NCI-H510A treated with DMSO at 0.1 percent for 48 hours (cell line): ENCODE measurements at regions not wholly inside any gene's neighbourhood (a gene's known extent, or its start where the extent isn't known, plus 50 kb on each side); places are given as distances from the start of the nearest gene placed in this dataset.

Experiments
- DNase-seq: peaks from one replicate; lab custom pipeline; 2025; lab: John Stamatoyannopoulos, UW

GRCh38 chr16:59173408-59173831 lies 439.3 kb upstream of the GOT2 start:
- no peak for DNase-seq

GRCh38 chr16:59170099-59170712 lies 436.1 kb upstream of the GOT2 start:
- no peak for DNase-seq

DNA sequence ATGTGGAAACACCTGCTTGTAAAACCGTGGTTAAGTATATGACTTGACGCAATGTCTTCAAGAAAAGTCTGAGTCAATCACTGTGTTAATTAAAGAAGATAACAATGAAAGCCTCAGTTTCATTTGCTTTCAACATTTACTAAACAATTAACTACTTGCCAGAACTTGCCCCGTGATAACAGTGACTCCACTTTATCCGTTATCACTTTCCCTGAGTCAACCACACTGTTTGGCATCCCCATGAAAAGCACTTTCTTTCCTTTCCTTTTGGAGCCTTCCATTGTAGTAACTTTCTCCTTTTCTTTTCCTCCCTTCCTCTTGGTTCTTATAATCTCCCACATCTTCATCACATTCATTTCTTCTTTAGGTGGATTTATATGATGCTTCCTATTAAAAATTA lies 435.1 kb upstream of the GOT2 start:
- no peak for DNase-seq

DNA sequence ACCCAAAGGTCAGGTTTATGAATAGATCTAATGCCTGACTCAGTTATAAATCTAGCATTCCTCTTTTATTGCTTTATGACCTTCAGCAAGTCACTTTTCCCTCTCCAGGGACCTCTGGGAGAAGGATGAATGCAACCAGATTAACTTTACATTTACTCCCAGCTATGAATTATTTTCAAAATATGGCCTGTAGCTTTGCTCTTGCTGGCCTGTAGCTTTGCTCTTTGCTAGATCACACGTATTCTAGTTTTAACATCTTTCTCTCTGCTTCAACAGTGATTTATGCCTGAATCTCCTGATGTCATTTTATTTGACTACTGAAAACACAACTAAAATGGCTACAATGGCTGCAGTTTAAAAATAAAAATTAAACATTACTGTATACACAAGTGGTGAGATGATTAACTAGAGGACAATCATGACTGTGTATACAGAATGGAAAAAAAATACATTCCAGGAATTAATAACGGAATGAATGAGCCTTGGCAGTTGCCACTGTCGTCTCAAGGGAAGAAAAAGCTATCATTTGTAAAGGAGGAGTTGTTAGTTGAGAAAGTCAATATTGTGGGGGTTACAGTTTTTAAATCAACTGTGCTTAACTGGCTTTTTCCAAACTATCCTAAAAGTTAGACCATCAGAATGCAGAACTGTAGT lies 434.5 kb upstream of the GOT2 start:
- DNase-seq, result no peak

GRCh38 chr16:59164461-59164860 lies 430.3 kb upstream of the GOT2 start:
- no peak for DNase-seq

- no peak for DNase-seq
Measured at GRCh38 chr16:59163371-59164055, 429.4 kb upstream of the GOT2 start.

DNA sequence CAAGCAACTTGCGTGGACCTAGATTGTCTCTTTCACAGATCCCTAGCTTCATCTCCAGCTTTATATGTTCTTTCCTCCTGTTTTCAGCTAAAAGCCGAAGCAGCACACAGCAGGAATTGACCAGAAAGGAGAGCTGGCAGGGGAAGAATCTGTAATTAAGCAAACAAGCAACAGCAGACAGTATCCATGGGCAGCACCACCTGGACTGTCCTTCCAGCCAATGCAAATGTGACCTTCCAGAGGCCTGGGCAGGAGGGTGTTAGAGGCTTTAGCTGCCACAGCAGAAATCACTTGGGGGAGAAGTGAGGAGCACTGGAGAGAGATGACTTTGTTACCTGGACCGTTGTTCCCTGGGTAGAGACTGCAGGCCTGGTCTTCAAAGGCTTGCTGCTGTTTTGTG lies 427.6 kb upstream of the GOT2 start:
- no peak for DNase-seq

DNA sequence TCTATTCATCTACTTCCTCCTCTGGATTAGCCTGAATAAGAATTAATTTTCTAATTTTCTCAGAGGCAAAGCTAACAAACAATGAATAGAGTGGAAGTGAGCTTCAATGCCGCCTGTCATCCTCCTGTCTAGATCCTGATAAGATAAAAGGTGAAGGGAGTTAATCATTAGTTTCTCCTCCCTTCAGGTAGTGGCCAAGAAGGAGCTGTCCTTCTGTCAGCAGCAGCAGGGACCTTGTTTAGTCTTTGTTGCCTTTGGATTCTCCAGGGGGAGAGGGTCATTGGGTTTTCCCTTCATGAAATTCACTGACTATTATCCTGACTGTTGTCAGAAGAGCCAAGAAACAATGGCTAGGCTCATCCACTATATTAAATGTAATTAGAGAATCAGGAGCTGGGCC lies 420.2 kb upstream of the GOT2 start:
- no peak for DNase-seq

- DNase-seq, result no peak
Measured at GRCh38 chr16:59148769-59149155, 414.6 kb upstream of the GOT2 start.

DNA sequence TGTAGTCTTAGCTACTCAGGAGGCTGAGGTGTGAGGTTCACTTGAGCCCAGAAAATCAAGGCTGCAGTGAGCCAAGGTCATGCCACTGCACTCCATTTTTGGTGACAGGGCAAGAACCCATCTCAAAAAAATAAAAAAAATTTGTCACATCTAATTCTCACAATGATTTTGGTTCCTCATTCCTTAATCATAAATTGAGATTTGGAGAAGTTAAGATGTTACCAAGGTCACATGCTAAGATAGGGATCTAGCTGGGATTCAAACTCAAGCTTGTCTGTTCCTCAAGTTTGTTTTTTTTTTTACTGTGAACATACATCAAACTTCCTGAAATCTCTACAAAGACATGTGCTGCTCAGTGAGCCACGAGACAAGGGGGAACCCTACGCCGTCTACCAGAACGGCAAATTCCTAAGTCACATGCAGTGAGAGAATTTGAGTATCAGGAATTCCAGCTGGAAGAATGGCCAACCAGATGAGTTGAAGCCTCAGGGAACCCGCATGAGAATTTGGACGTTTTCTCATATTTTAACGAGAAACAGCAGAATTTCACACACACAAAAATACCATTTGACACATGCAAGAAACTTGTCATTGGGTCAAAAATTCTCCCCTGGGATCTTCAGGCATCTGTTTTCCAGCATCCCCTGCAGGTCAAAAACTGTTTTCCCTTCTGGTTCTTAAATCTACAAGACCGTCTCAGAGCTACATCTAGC lies 414.1 kb upstream of the GOT2 start:
- DNase-seq, result no peak

- DNase-seq, result no peak
Measured at GRCh38 chr16:59146140-59146539, 412.0 kb upstream of the GOT2 start.

- DNase-seq, result no peak
Measured at GRCh38 chr16:59144841-59145240, 410.7 kb upstream of the GOT2 start.

- DNase-seq, result no peak
Measured at GRCh38 chr16:59144326-59144725, 410.2 kb upstream of the GOT2 start.

- no peak for DNase-seq
Measured at GRCh38 chr16:59126486-59126885, 392.4 kb upstream of the GOT2 start.

DNA sequence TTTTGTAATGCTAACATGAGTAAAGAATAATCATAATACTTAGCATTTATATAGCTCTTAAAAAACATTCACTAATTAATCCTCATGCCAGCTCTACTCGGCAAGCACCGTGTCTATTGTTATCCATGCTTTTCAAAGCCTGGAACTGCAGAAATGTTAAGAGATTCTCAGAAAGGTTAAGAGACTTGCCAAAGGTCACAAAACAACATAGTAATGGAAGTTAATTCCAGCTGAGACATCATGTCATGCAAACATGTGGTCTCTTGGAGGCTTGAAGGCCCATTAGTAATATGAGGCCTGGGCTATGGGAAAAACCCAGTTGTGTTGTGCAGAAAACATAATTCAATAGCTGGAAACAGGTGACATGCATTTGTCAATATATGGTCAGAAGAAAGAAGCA lies 389.9 kb upstream of the GOT2 start:
- no peak for DNase-seq

DNA sequence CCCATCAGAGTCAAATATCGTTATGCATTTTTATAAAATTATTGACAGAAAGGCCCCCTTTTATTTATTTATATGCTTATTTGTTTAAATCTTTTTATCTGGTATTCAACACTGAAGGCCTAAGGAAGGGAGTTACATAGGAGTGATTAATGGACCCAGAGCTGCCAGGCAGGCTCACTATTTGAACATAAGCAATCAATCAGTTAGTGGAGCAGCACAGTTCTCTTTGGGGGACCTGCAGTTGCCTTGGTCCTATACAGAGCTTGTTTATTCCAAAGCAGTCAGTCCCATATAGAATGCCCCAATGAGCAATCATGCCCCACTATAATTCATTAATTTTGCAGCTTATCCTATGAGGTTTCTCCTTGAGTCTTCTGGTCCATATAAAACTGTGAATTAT lies 389.4 kb upstream of the GOT2 start:
- no peak for DNase-seq

GRCh38 chr16:59122262-59122537 lies 388.1 kb upstream of the GOT2 start:
- DNase-seq, result no peak

DNA sequence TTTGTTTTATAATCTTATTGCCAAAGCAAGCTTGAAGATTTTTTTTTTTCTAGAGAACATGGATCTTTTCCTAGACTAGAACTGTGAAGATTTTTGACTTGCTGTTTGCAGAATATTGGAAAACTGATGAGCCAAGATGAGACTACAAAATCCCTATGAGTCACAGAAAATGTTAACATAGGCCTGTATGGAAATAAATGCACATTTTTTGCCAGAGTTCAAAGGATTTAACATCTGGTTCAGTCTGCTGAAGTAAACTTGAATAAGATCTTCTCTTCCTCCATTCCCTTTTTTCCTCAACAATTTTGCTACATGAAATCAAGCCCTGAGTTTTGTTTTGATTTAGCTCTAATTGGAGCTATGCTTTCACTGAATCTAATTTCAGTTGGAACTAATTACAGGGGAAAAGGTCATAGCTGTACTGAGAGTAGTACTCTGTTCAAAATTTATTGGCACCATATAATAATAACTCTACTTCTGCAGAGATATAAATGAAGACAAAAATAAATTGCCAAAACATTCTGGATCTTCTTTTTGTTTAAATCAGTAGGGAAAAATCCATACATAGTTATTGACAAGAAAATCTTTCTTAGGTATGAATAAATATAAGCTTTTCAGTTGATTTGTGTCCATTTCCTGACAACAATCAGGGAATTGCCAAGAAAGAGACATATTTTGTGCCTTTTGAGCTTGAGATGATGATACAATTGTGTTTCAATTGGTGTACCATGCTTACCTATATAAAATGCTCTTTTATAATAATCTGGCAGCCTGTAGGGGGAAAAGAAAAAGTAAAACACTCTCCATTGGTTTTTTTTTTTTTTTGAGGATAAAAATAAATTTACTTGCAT lies 387.5 kb upstream of the GOT2 start:
- DNase-seq, result no peak

DNA sequence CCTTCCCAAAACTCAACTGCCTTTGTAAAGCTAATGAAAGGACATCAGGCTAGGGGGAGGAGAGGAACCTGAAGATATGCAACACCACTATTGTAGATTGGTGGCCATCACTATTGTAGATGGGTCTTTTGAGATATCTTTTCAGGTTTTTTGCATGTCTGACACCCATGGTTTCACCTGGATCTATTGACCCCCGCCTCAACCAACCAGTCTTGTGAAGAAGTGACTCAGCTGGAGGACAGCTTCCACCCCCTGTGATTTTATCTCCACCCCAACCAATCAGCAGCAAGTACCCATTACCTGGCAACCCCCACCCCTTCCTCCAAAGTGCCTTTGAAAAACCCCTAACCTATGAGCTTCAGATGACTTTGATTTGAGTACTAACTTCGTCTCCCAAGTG lies 382.6 kb upstream of the GOT2 start:
- DNase-seq, result no peak

- DNase-seq, result no peak
Measured at GRCh38 chr16:59114790-59115189, 380.7 kb upstream of the GOT2 start.

GRCh38 chr16:59113004-59113670 lies 379.0 kb upstream of the GOT2 start:
- no peak for DNase-seq

DNA sequence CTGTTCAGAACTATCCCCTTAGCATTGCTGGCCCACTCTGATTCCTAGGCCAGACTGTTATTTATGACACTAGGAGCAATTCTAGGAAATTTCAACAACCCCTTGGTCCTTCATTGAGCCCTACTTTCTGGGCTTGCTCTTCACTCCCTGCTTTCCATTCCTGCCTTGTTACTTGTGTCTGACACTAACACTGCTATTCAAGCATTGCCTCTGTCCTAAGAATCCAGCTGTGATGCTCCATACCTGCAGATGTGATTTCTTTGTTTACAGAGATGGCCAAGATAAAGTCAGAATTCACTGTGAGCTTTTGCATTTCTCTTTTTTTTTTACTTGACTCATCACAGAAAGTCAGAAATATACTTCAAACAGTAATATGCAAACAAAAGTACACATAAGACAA lies 377.2 kb upstream of the GOT2 start:
- no peak for DNase-seq
